Keratinocyte (primary cell): ENCODE measurements at regions not wholly inside any gene's neighbourhood (a gene's known extent, or its start where the extent isn't known, plus 50 kb on each side); places are given as distances from the start of the nearest gene placed in this dataset.

Experiments used
- DNase-seq: peaks from one replicate; pipeline ENCODE4 v3.0.0-alpha.2; 2011; ENCODE audit warnings: low read depth, missing footprints, low spot score
- FAIRE-seq: peaks from 2 replicates; lab custom pipeline; 2011; peaks lifted over from hg19 to GRCh38; lab: Jason Lieb, UNC
- H2AFZ ChIP-seq: 2 replicates; pipeline ENCODE4 v1.6.0; 2012; ENCODE audit warnings: low read length, control low read depth, inconsistent platforms; ENCODE audit not compliant: control insufficient read depth
- H3K27ac ChIP-seq: 2 replicates; pipeline ENCODE4 v1.5.1; 2011; ENCODE audit warnings: low read length; ENCODE audit not compliant: control insufficient read depth, insufficient read depth
- H3K27me3 ChIP-seq: 3 replicates; pipeline ENCODE4 v1.6.0; 2011; ENCODE audit warnings: low read length; ENCODE audit not compliant: control insufficient read depth, insufficient read depth; ENCODE audit errors: extremely low read depth
- H3K36me3 ChIP-seq, 2 experiments: 2 replicates in 1 of 2; 3 replicates in 1 of 2; pipeline ENCODE4 v1.5.1; 2011; ENCODE audit warnings: low read length in 2 of 2, mild to moderate bottlenecking in 1 of 2; ENCODE audit not compliant: control insufficient read depth in 2 of 2, insufficient read depth in 2 of 2; ENCODE audit errors: extremely low read depth in 1 of 2
- H3K4me1 ChIP-seq: 3 replicates; pipeline ENCODE4 v1.5.1; 2011; ENCODE audit warnings: low read length; ENCODE audit not compliant: control insufficient read depth, insufficient read depth; ENCODE audit errors: extremely low read depth
- H3K4me2 ChIP-seq: 3 replicates; pipeline ENCODE4 v1.6.0; 2011; ENCODE audit warnings: low read depth, low read length; ENCODE audit not compliant: control insufficient read depth, insufficient read depth; ENCODE audit errors: extremely low read depth
- H3K4me3 ChIP-seq, 3 experiments: fragments of 200-600 bp in 1 of 3; sonication (generic) in 1 of 3; 2 replicates in 2 of 3; 3 replicates in 1 of 3; pipeline ENCODE4 v1.5.1; 2011 to 2016; ENCODE audit warnings: low read length in 3 of 3, mild to moderate bottlenecking in 3 of 3, control low read depth in 2 of 3, inconsistent platforms in 1 of 3, low read depth in 1 of 3, mixed read lengths in 1 of 3, mixed run types in 1 of 3, moderate library complexity in 1 of 3; ENCODE audit not compliant: control insufficient read depth in 2 of 3, insufficient read depth in 2 of 3; ENCODE audit errors: extremely low read depth in 1 of 3
- H3K79me2 ChIP-seq: 2 replicates; pipeline ENCODE4 v1.6.0; 2012; ENCODE audit warnings: low read length; ENCODE audit not compliant: control insufficient read depth, insufficient read depth
- H3K9ac ChIP-seq: 3 replicates; pipeline ENCODE4 v1.6.0; 2011; ENCODE audit warnings: low read length; ENCODE audit not compliant: control insufficient read depth, insufficient read depth; ENCODE audit errors: extremely low read depth
- H3K9me1 ChIP-seq: 3 replicates; pipeline ENCODE4 v1.6.0; 2011; ENCODE audit warnings: low read length; ENCODE audit not compliant: control insufficient read depth, insufficient read depth; ENCODE audit errors: extremely low read depth
- H3K9me3 ChIP-seq: 2 replicates; pipeline ENCODE4 v1.5.1; 2012; ENCODE audit warnings: low read depth, low read length; ENCODE audit not compliant: control insufficient read depth
- H4K20me1 ChIP-seq: 3 replicates; pipeline ENCODE4 v1.6.0; 2011; ENCODE audit warnings: low read length; ENCODE audit not compliant: control insufficient read depth, insufficient read depth; ENCODE audit errors: extremely low read depth
- EZH2 ChIP-seq: IDR thresholded peaks from one replicate; pipeline ENCODE4 v1.6.1; 2012; ENCODE audit warnings: inconsistent platforms, mild to moderate bottlenecking, low read length, moderate library complexity
- dilution Hi-C: fragments of 300-500 bp; cut with MboI; formaldehyde crosslinking; loops from one replicate; pipeline ENCODE4 v1.7.0; 2020; ENCODE audit warnings: low sequenced_read_pairs; ENCODE audit not compliant: extremely low pct_ligation_motif_present
- TF ChIP-seq, protein P1 (sequence below), 3 experiments: IDR thresholded peaks in 1 of 3; conservative IDR thresholded peaks in 1 of 3; optimal IDR thresholded peaks in 1 of 3; 2 replicates in 2 of 3; 3 replicates in 1 of 3; pipeline versions ENCODE3 to v1.5.1; 2011; ENCODE audit warnings: low read length in 3 of 3, mild to moderate bottlenecking in 3 of 3, moderate library complexity in 2 of 3, control low read depth in 1 of 3, inconsistent platforms in 1 of 3; ENCODE audit not compliant: insufficient read depth in 2 of 3; ENCODE audit errors: extremely low read depth in 1 of 3

- dilution Hi-C loops, result no loop called here
- Histone ChIP-seq H3K79me2 (no peaks in the 10 kb centered on the region), H4K20me1 (no peaks in the 10 kb centered on the region), H3K27me3 (no peaks in the 10 kb centered on the region), H3K4me3 (no peak overlapping the region), H3K9me3 (no peaks in the 10 kb centered on the region), H3K4me1 (peaks cover 4% of the 10 kb centered on the region), H2AFZ (no peak overlapping the region), H3K4me2 (no peak overlapping the region), H3K27ac (no peak overlapping the region), H3K9ac (no peak overlapping the region), H3K9me1 (no peaks in the 10 kb centered on the region), H3K36me3 (no peaks in the 10 kb centered on the region)
- peak; percentile 13 for FAIRE-seq
- no peak for TF ChIP-seq EZH2
- TF ChIP-seq, protein P1, sequence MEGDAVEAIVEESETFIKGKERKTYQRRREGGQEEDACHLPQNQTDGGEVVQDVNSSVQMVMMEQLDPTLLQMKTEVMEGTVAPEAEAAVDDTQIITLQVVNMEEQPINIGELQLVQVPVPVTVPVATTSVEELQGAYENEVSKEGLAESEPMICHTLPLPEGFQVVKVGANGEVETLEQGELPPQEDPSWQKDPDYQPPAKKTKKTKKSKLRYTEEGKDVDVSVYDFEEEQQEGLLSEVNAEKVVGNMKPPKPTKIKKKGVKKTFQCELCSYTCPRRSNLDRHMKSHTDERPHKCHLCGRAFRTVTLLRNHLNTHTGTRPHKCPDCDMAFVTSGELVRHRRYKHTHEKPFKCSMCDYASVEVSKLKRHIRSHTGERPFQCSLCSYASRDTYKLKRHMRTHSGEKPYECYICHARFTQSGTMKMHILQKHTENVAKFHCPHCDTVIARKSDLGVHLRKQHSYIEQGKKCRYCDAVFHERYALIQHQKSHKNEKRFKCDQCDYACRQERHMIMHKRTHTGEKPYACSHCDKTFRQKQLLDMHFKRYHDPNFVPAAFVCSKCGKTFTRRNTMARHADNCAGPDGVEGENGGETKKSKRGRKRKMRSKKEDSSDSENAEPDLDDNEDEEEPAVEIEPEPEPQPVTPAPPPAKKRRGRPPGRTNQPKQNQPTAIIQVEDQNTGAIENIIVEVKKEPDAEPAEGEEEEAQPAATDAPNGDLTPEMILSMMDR (optimal IDR thresholded peaks at IDR 0.05 in 1 of 3, IDR thresholded peaks at IDR 0.05 in 1 of 3, conservative IDR thresholded peaks at IDR 0.05 in 1 of 3; ENCODE audit: extremely low read depth in 1 of 3, insufficient read depth in 2 of 3, low read length in 3 of 3), result no peak
- DNase-seq, result no peak
Observed at GRCh38 chr6:121506761-121507754, 71.6 kb downstream of the GJA1 start.

GRCh38 chr6:121510568-121511177, 75.2 kb downstream of the GJA1 start:
- no peaks in the 10 kb centered on the region for H3K79me2 ChIP-seq
- H3K27me3 ChIP-seq, result no peaks in the 10 kb centered on the region
- no peak for FAIRE-seq
- dilution Hi-C loops, result no loop called here
- no peaks in the 10 kb centered on the region for H3K9me3 ChIP-seq
- no peak overlapping the region for H3K4me2 ChIP-seq
- H4K20me1 ChIP-seq, result no peaks in the 10 kb centered on the region
- H2AFZ ChIP-seq, result peak overlapping the region; percentile 23
- H3K27ac ChIP-seq, result no peak overlapping the region
- no peak for TF ChIP-seq EZH2
- TF ChIP-seq, protein P1 (optimal IDR thresholded peaks at IDR 0.05 in 1 of 3, IDR thresholded peaks at IDR 0.05 in 1 of 3, conservative IDR thresholded peaks at IDR 0.05 in 1 of 3; ENCODE audit: extremely low read depth in 1 of 3, insufficient read depth in 2 of 3, low read length in 3 of 3), result no peak
- H3K36me3 ChIP-seq, result no peaks in the 10 kb centered on the region
- no peaks in the 10 kb centered on the region for H3K9me1 ChIP-seq
- H3K9ac ChIP-seq, result no peak overlapping the region
- no peaks in the 10 kb centered on the region for H3K4me1 ChIP-seq
- no peak overlapping the region for H3K4me3 ChIP-seq
- DNase-seq, result no peak
